H1 (cell line): ENCODE measurements at regions not wholly inside any gene's neighbourhood (a gene's known extent, or its start where the extent isn't known, plus 50 kb on each side); places are given as distances from the start of the nearest gene placed in this dataset.
"Not testable (repeated sequence)": the region's sequence is repeated elsewhere in the genome, so short reads cannot be mapped to it uniquely, and the experiment has no call there.

Experiments used
- CTCF ChIA-PET: fragments of 300-600 bp; sonication (Branson Sonifier 250); formaldehyde crosslinking; loops from one replicate; lab custom pipeline; 2021; ENCODE audit not compliant: partially characterized antibody; lab: Charles Lee
- POLR2A ChIA-PET: fragments of 300-600 bp; sonication (Branson Sonifier 250); formaldehyde crosslinking; loops from one replicate; lab custom pipeline; 2021; ENCODE audit warnings: inconsistent platforms; ENCODE audit not compliant: partially characterized antibody; lab: Charles Lee
- DNase-seq, 2 experiments: peaks; one replicate each; pipeline versions ENCODE4 v3.0.0 to v3.0.0-alpha.2; 2010 to 2022; ENCODE audit warnings: low spot score in 2 of 2, low read depth in 1 of 2, mixed read lengths in 1 of 2
- FAIRE-seq: peaks from 2 replicates; lab custom pipeline; 2011; peaks lifted over from hg19 to GRCh38; lab: Jason Lieb, UNC
- H2AFZ ChIP-seq: 2 replicates; pipeline ENCODE4 v1.8.1; 2012; ENCODE audit warnings: low read length, inconsistent platforms
- H2AK5ac ChIP-seq: 2 replicates; pipeline ENCODE4 v1.6.1; 2013; ENCODE audit warnings: low read depth, low read length
- H2BK120ac ChIP-seq: replicated peaks from 2 replicates; pipeline ENCODE3; 2013; ENCODE audit warnings: low read depth, low read length, inconsistent platforms
- H2BK12ac ChIP-seq: 2 replicates; pipeline ENCODE4 v1.6.1; 2013; ENCODE audit warnings: low read depth, low read length
- H2BK15ac ChIP-seq: 2 replicates; pipeline ENCODE4 v1.6.1; 2013; ENCODE audit warnings: low read length
- H2BK20ac ChIP-seq: 2 replicates; pipeline ENCODE4 v1.6.1; 2013; ENCODE audit warnings: low read length
- H2BK5ac ChIP-seq: 2 replicates; pipeline ENCODE4 v1.6.1; 2013; ENCODE audit warnings: low read depth, low read length
- H3K14ac ChIP-seq: 2 replicates; pipeline ENCODE4 v1.6.1; 2013; ENCODE audit warnings: inconsistent platforms; ENCODE audit not compliant: insufficient read length
- H3K18ac ChIP-seq: 2 replicates; pipeline ENCODE4 v1.6.1; 2013; ENCODE audit warnings: low read length; ENCODE audit errors: extremely low read depth
- H3K23ac ChIP-seq: 2 replicates; pipeline ENCODE4 v1.6.1; 2013; ENCODE audit warnings: inconsistent platforms; ENCODE audit not compliant: insufficient read length
- H3K23me2 ChIP-seq: 2 replicates; pipeline ENCODE4 v1.6.1; 2013; ENCODE audit warnings: low read depth, low read length
- H3K27ac ChIP-seq: 2 replicates; pipeline ENCODE4 v1.6.1; 2011; ENCODE audit warnings: low read depth, low read length, inconsistent platforms
- H3K27me3 ChIP-seq, 4 experiments: replicated peaks in 1 of 4; 1 replicate in 1 of 4; 2 replicates in 3 of 4; pipeline versions ENCODE4 v1.6.1 to v1.8.1; 2011 to 2013; ENCODE audit warnings: low read length in 3 of 4, mild to moderate bottlenecking in 3 of 4, inconsistent platforms in 2 of 4, mixed read lengths in 2 of 4, moderate library complexity in 1 of 4; ENCODE audit not compliant: control insufficient read depth in 3 of 4, insufficient read depth in 3 of 4; ENCODE audit errors: extremely low read depth in 1 of 4
- H3K36me3 ChIP-seq, 4 experiments: 2 replicates each; pipeline versions ENCODE4 v1.6.1 to v1.8.1; 2011 to 2013; ENCODE audit warnings: mild to moderate bottlenecking in 4 of 4, low read length in 3 of 4, moderate library complexity in 2 of 4, control low read depth in 1 of 4, inconsistent platforms in 1 of 4; ENCODE audit not compliant: insufficient read depth in 4 of 4, control insufficient read depth in 2 of 4
- H3K4ac ChIP-seq: replicated peaks from 2 replicates; pipeline ENCODE3; 2013; ENCODE audit warnings: low read length, low read depth, mixed read lengths, inconsistent platforms; ENCODE audit not compliant: insufficient read length
- H3K4me1 ChIP-seq, 4 experiments: replicated peaks in 1 of 4; 1 replicate in 1 of 4; 2 replicates in 3 of 4; pipeline versions ENCODE4 v1.6.1 to v1.8.1; 2011 to 2013; ENCODE audit warnings: low read length in 3 of 4, inconsistent platforms in 2 of 4, mixed read lengths in 1 of 4; ENCODE audit not compliant: insufficient read depth in 4 of 4, control insufficient read depth in 3 of 4
- H3K4me2 ChIP-seq, 2 experiments: 2 replicates each; pipeline versions ENCODE4 v1.6.1 to v1.8.1; 2011 to 2013; ENCODE audit warnings: low read depth in 2 of 2, low read length in 2 of 2, control low read depth in 1 of 2, inconsistent platforms in 1 of 2, mild to moderate bottlenecking in 1 of 2; ENCODE audit not compliant: insufficient read depth in 1 of 2
- H3K4me3 ChIP-seq, 4 experiments: fragments of 200-600, 300-600 bp in 1 of 4; sonication (generic), shearing (Covaris generic), sonication (Bioruptor Twin) in 1 of 4; 2 replicates each; pipeline versions ENCODE4 v1.5.1 to v1.8.1; 2011 to 2016; ENCODE audit warnings: low read length in 4 of 4, low read depth in 3 of 4, control low read depth in 2 of 4, inconsistent platforms in 2 of 4, mild to moderate bottlenecking in 2 of 4, mixed read lengths in 1 of 4, moderate library complexity in 1 of 4; ENCODE audit not compliant: insufficient read depth in 2 of 4; ENCODE audit errors: extremely low read depth in 1 of 4
- H3K56ac ChIP-seq: replicated peaks from 2 replicates; pipeline ENCODE3; 2013; ENCODE audit warnings: low read depth, mild to moderate bottlenecking, mixed read lengths, low read length, inconsistent platforms; ENCODE audit not compliant: insufficient read length
- H3K79me1 ChIP-seq: 2 replicates; pipeline ENCODE4 v1.6.1; 2013; ENCODE audit warnings: low read depth, low read length, control low read depth
- H3K79me2 ChIP-seq, 2 experiments: 2 replicates each; pipeline versions ENCODE4 v1.6.1 to v1.8.1; 2012 to 2013; ENCODE audit warnings: low read length in 2 of 2, mild to moderate bottlenecking in 2 of 2, inconsistent platforms in 1 of 2; ENCODE audit not compliant: insufficient read depth in 2 of 2, control insufficient read depth in 1 of 2
- H3K9ac ChIP-seq, 4 experiments: replicated peaks in 1 of 4; 1 replicate in 1 of 4; 2 replicates in 3 of 4; pipeline versions ENCODE4 v1.6.1 to v1.8.1; 2011 to 2013; ENCODE audit warnings: low read depth in 3 of 4, low read length in 3 of 4, control low read depth in 2 of 4, mild to moderate bottlenecking in 2 of 4, moderate library complexity in 2 of 4, inconsistent platforms in 1 of 4; ENCODE audit errors: extremely low read depth in 1 of 4
- H3K9me3 ChIP-seq, 2 experiments: 2 replicates each; pipeline versions ENCODE4 v1.6.1 to v1.8.1; 2012 to 2013; ENCODE audit warnings: mild to moderate bottlenecking in 2 of 2, moderate library complexity in 2 of 2, control low read depth in 1 of 2, inconsistent platforms in 1 of 2, low read depth in 1 of 2, low read length in 1 of 2, mixed read lengths in 1 of 2; ENCODE audit not compliant: insufficient read depth in 2 of 2
- H4K20me1 ChIP-seq, 2 experiments: replicated peaks in 1 of 2; 2 replicates each; pipeline versions ENCODE3 to v1.8.1; 2011 to 2013; ENCODE audit warnings: inconsistent platforms in 2 of 2, low read length in 2 of 2, mild to moderate bottlenecking in 1 of 2; ENCODE audit not compliant: insufficient read depth in 2 of 2, control insufficient read depth in 1 of 2
- H4K5ac ChIP-seq: 2 replicates; pipeline ENCODE4 v1.6.1; 2013; ENCODE audit warnings: low read length, low read depth, mixed read lengths, inconsistent platforms; ENCODE audit not compliant: insufficient read length
- H4K8ac ChIP-seq: 2 replicates; pipeline ENCODE4 v1.8.0; 2013; ENCODE audit warnings: mild to moderate bottlenecking, moderate library complexity, low read length, inconsistent platforms; ENCODE audit not compliant: insufficient read depth; ENCODE audit errors: extremely low read depth
- H4K91ac ChIP-seq: replicated peaks from 2 replicates; pipeline ENCODE3; 2013; ENCODE audit warnings: low read length, mixed read lengths, inconsistent platforms; ENCODE audit not compliant: insufficient read length
- WGBS, 2 experiments: shearing (Covaris generic) in 1 of 2; methylation state at CpG; one replicate each; pipeline versions ENCODE4 v1.1.6 to v1.1.7; 2013 to 2015; ENCODE audit warnings: low lambda C conversion rate in 2 of 2, mixed read lengths in 2 of 2, inconsistent platforms in 1 of 2, low coverage in 1 of 2, missing lambda C conversion rate in 1 of 2; ENCODE audit not compliant: insufficient replicate concordance in 2 of 2, insufficient coverage in 1 of 2, insufficient read length in 1 of 2; ENCODE audit errors: extremely low coverage in 1 of 2, missing lambda C conversion rate in 1 of 2; 5-methylcytosine and 5-hydroxymethylcytosine counted together

DNA sequence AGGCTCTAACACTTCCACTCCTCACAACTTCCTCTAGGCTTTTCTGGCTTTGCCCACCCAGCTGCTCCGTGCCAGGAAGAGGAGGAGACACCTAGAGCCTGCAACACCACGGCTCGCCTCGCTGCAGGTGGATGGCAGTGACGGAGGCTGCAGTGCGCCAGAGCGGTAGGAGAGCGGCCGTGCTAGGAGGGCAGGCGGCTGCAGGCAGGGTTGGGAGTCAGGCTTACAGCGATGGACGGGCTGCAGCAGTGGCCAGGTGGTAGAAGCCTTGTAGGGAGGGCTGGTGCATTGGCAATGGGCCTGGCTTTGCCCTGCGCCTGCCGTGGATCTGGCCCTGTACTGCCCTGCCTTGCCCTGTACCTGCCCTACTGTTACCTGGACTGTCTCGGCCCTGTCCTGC, 4896.0 kb upstream of the OR11H1 start:
- H2AK5ac ChIP-seq, H2BK20ac ChIP-seq, FAIRE-seq, H3K27ac ChIP-seq, H3K36me3 ChIP-seq, H2BK12ac ChIP-seq, DNase-seq, H4K20me1 ChIP-seq, H3K56ac ChIP-seq, POLR2A ChIA-PET, H3K9ac ChIP-seq, H4K5ac ChIP-seq, H3K4me1 ChIP-seq, H3K14ac ChIP-seq, H3K79me2 ChIP-seq, H3K18ac ChIP-seq, H3K9me3 ChIP-seq, H4K8ac ChIP-seq, H3K4me2 ChIP-seq, H3K4ac ChIP-seq, H3K79me1 ChIP-seq, H3K27me3 ChIP-seq, CTCF ChIA-PET, H2AFZ ChIP-seq, H2BK120ac ChIP-seq, H3K4me3 ChIP-seq, H2BK5ac ChIP-seq, H4K91ac ChIP-seq, H3K23ac ChIP-seq, H2BK15ac ChIP-seq, H3K23me2 ChIP-seq: not testable (repeated sequence)
- WGBS, 2 experiments = no CpG with 5 or more reads among the region's 15 CpGs

- H2BK12ac ChIP-seq, H3K79me2 ChIP-seq, H4K20me1 ChIP-seq, H4K91ac ChIP-seq, H3K14ac ChIP-seq, FAIRE-seq, H2BK20ac ChIP-seq, H2BK120ac ChIP-seq, H2BK5ac ChIP-seq, POLR2A ChIA-PET, H3K79me1 ChIP-seq, H3K4me2 ChIP-seq, H2AK5ac ChIP-seq, CTCF ChIA-PET, H2AFZ ChIP-seq, H2BK15ac ChIP-seq, H4K8ac ChIP-seq, H3K27ac ChIP-seq, H3K36me3 ChIP-seq, H3K27me3 ChIP-seq, H3K9me3 ChIP-seq, H3K23me2 ChIP-seq, H3K9ac ChIP-seq, H3K4me1 ChIP-seq, H3K18ac ChIP-seq, H3K23ac ChIP-seq, H3K4me3 ChIP-seq, H4K5ac ChIP-seq, H3K4ac ChIP-seq, H3K56ac ChIP-seq, DNase-seq: not testable (repeated sequence)
- WGBS, 2 experiments = no CpG with 5 or more reads among the region's 3 CpGs
These were observed 4892.7 kb upstream of the OR11H1 start for GRCh38 chr22:10635341-10635740.
